Endothelial cell of umbilical vein (primary cell): ENCODE measurements at regions not wholly inside any gene's neighbourhood (a gene's known extent, or its start where the extent isn't known, plus 50 kb on each side); places are given as distances from the start of the nearest gene placed in this dataset.
A peak's percentile ranks its signal among the peaks of the same experiment; 100 is the strongest.

ENCODE experiments used
- BruUV-seq: library from RNA; stranded (reverse); fragments of 400-500 nt; replicated peaks from 2 replicates; lab custom pipeline; 2021; lab: Mats Ljungman, UMichigan
- CTCF ChIA-PET: fragments of 300-600, 350-600 bp; sonication (Branson Sonifier 250); formaldehyde crosslinking; loops from one replicate; lab custom pipeline; 2021; ENCODE audit warnings: antibody characterized with exemption, inconsistent platforms; lab: Charles Lee
- POLR2A ChIA-PET: fragments of 300-600, 350-600 bp; sonication (Branson Sonifier 250); formaldehyde crosslinking; loops from one replicate; lab custom pipeline; 2021; ENCODE audit warnings: antibody characterized with exemption, inconsistent platforms; lab: Charles Lee
- DNase-seq: peaks from one replicate; pipeline ENCODE4 v3.0.0-alpha.2; 2011; ENCODE audit warnings: low read depth, low spot score
- FAIRE-seq: peaks from 2 replicates; lab custom pipeline; 2011; peaks lifted over from hg19 to GRCh38; lab: Jason Lieb, UNC
- H2AFZ ChIP-seq: 2 replicates; pipeline ENCODE4 v1.6.0; 2012; ENCODE audit warnings: low read depth, low read length, control low read depth, inconsistent platforms
- H3K27ac ChIP-seq: 2 replicates; pipeline ENCODE4 v1.5.1; 2011; ENCODE audit warnings: low read depth, mild to moderate bottlenecking, control low read depth, low read length, moderate library complexity; ENCODE audit not compliant: insufficient read depth
- H3K27me3 ChIP-seq, 2 experiments: 2 replicates each; pipeline versions ENCODE4 v1.6.0 to v1.6.1; 2011; ENCODE audit warnings: low read length in 2 of 2, mixed read lengths in 1 of 2; ENCODE audit not compliant: control insufficient read depth in 2 of 2, insufficient read depth in 2 of 2
- H3K36me3 ChIP-seq, 2 experiments: 2 replicates in 1 of 2; 3 replicates in 1 of 2; pipeline ENCODE4 v1.5.1; 2011; ENCODE audit warnings: low read length in 2 of 2, mild to moderate bottlenecking in 1 of 2, moderate library complexity in 1 of 2; ENCODE audit not compliant: control insufficient read depth in 2 of 2, insufficient read depth in 2 of 2; ENCODE audit errors: extremely low read depth in 1 of 2
- H3K4me1 ChIP-seq: 3 replicates; pipeline ENCODE4 v1.5.1; 2011; ENCODE audit warnings: mild to moderate bottlenecking, low read length; ENCODE audit not compliant: control insufficient read depth, insufficient read depth; ENCODE audit errors: extremely low read depth
- H3K4me2 ChIP-seq: 2 replicates; pipeline ENCODE4 v1.6.1; 2011; ENCODE audit warnings: low read length, control low read depth, mixed read lengths; ENCODE audit not compliant: insufficient read depth
- H3K4me3 ChIP-seq, 3 experiments: fragments of 200-600 bp in 1 of 3; sonication (generic), shearing (Covaris generic) in 1 of 3; replicated peaks in 1 of 3; 2 replicates each; pipeline ENCODE4 v1.5.1; 2011 to 2016; ENCODE audit warnings: control low read depth in 3 of 3, low read length in 3 of 3, mild to moderate bottlenecking in 2 of 3, inconsistent platforms in 1 of 3, low read depth in 1 of 3, moderate library complexity in 1 of 3; ENCODE audit not compliant: insufficient read depth in 1 of 3
- H3K79me2 ChIP-seq: 2 replicates; pipeline ENCODE4 v1.6.0; 2012; ENCODE audit warnings: low read length, inconsistent platforms; ENCODE audit not compliant: control insufficient read depth, insufficient read depth
- H3K9ac ChIP-seq: replicated peaks from 2 replicates; pipeline ENCODE3; 2011; ENCODE audit warnings: low read length, control low read depth; ENCODE audit not compliant: insufficient read depth; ENCODE audit errors: extremely low read depth
- H3K9me1 ChIP-seq: replicated peaks from 3 replicates; pipeline ENCODE4 v1.6.0; 2011; ENCODE audit warnings: mild to moderate bottlenecking, low read length; ENCODE audit not compliant: control insufficient read depth, insufficient read depth; ENCODE audit errors: extremely low read depth
- H3K9me3 ChIP-seq: replicated peaks from 2 replicates; pipeline ENCODE4 v1.5.1; 2012; ENCODE audit warnings: low read length, inconsistent platforms; ENCODE audit not compliant: control insufficient read depth, insufficient read depth
- H4K20me1 ChIP-seq: replicated peaks from 2 replicates; pipeline ENCODE3; 2011; ENCODE audit warnings: mild to moderate bottlenecking, low read length; ENCODE audit not compliant: control insufficient read depth, insufficient read depth; ENCODE audit errors: extremely low read depth
- EZH2 ChIP-seq: IDR thresholded peaks from 2 replicates; pipeline ENCODE4 v1.6.1; 2012; ENCODE audit warnings: borderline replicate concordance, low read depth, mild to moderate bottlenecking, moderate library complexity, low read length, inconsistent platforms; ENCODE audit not compliant: severe bottlenecking
- FOS ChIP-seq: IDR thresholded peaks from 2 replicates; pipeline ENCODE4 v1.6.1; 2011; ENCODE audit warnings: mild to moderate bottlenecking, low read length, moderate library complexity, borderline replicate concordance; ENCODE audit not compliant: insufficient read depth
- GATA2 ChIP-seq: IDR thresholded peaks from 2 replicates; pipeline ENCODE4 v1.7.0; 2011; ENCODE audit warnings: low read depth, mild to moderate bottlenecking, moderate library complexity, mixed read lengths, low read length; ENCODE audit not compliant: insufficient read length, insufficient read depth
- JUN ChIP-seq: IDR thresholded peaks from 2 replicates; pipeline ENCODE4 v1.6.1; 2011; ENCODE audit warnings: borderline replicate concordance, low read depth; ENCODE audit not compliant: insufficient read length, insufficient read depth
- MAX ChIP-seq: IDR thresholded peaks from 2 replicates; pipeline ENCODE4 v1.6.1; 2011; ENCODE audit not compliant: insufficient read depth, insufficient read length
- MYC ChIP-seq: IDR thresholded peaks from one replicate; pipeline ENCODE4 v1.6.1; 2011; ENCODE audit warnings: mild to moderate bottlenecking, low read depth, low read length
- POLR2A ChIP-seq: IDR thresholded peaks from 2 replicates; pipeline ENCODE4 v1.6.1; 2012; ENCODE audit warnings: low read depth, mild to moderate bottlenecking, control low read depth, low read length
- POLR2AphosphoS5 ChIP-seq: IDR thresholded peaks from 2 replicates; pipeline ENCODE4 v1.6.1; 2012; ENCODE audit warnings: low read depth, mild to moderate bottlenecking, control low read depth, low read length, moderate library complexity; ENCODE audit not compliant: insufficient read depth
- dilution Hi-C: fragments of 300-500 bp; cut with MboI; formaldehyde crosslinking; loops from one replicate; pipeline ENCODE4 v1.15.0; 2019; ENCODE audit warnings: low sequenced_read_pairs; ENCODE audit not compliant: extremely low pct_ligation_motif_present
- intact Hi-C: fragments of 100-400 bp; cut with micrococcal nuclease; formaldehyde crosslinking; loops from one replicate; pipeline ENCODE4 v1.10.0; 2022
- TF ChIP-seq, protein P1 (sequence below), 2 donors: IDR thresholded peaks; 1 replicate in 1 of 2; 2 replicates in 1 of 2; pipeline ENCODE4 v1.5.1; 2011; ENCODE audit warnings: low read length in 2 of 2, mild to moderate bottlenecking in 2 of 2, moderate library complexity in 2 of 2, control low read depth in 1 of 2, inconsistent platforms in 1 of 2, low read depth in 1 of 2; ENCODE audit not compliant: insufficient read depth in 1 of 2; ENCODE audit errors: extremely low read depth in 1 of 2

GRCh38 chr14:30251557-30252100, 307.3 kb upstream of the G2E3 start:
- no peak for TF ChIP-seq POLR2A
- no peak for TF ChIP-seq MAX
- no peak for TF ChIP-seq POLR2AphosphoS5
- no peak for TF ChIP-seq MYC
- no TSS peak for BruUV-seq
- Histone ChIP-seq H2AFZ (no peak overlapping the region), H3K9ac (no peak overlapping the region), H3K79me2 (no peaks in the 10 kb centered on the region), H3K9me3 (no peaks in the 10 kb centered on the region), H3K27me3 (peaks cover 0 to 3% of the 10 kb centered on the region in 2 experiments), H3K27ac (no peak overlapping the region), H3K4me2 (no peak overlapping the region), H3K9me1 (no peaks in the 10 kb centered on the region), H4K20me1 (no peaks in the 10 kb centered on the region), H3K4me1 (no peaks in the 10 kb centered on the region), H3K4me3 (no peak overlapping the region), H3K36me3 (no peaks in the 10 kb centered on the region)
- ChIA-PET POLR2A (no interaction called here), CTCF (interaction anchor here (1.4 to 4.5 kb wide), 3 partner anchors 19 to 38 kb away, joined by 4 to 21 read pairs (median 4); no protein-coding TSS in a partner anchor)
- no peak for FAIRE-seq
- dilution Hi-C loops: no loop called here
- DNase-seq: peak; percentile 13
- intact Hi-C loops: no loop called here

- dilution Hi-C loops: no loop called here
- DNase-seq (no peak), FAIRE-seq (no peak)
- intact Hi-C loops: no loop called here
- no peak overlapping the region for H2AFZ ChIP-seq
- H3K4me1 ChIP-seq: no peaks in the 10 kb centered on the region
- H4K20me1 ChIP-seq: no peaks in the 10 kb centered on the region
- H3K4me3 ChIP-seq: no peak overlapping the region
- POLR2A ChIA-PET: no interaction called here
- H3K79me2 ChIP-seq: no peaks in the 10 kb centered on the region
- peaks cover 0 to 3% of the 10 kb centered on the region in 2 experiments for H3K27me3 ChIP-seq
- TF ChIP-seq JUN (no peak), POLR2AphosphoS5 (no peak), GATA2 (no peak), POLR2A (no peak), FOS (no peak), EZH2 (no peak), MYC (no peak), MAX (no peak)
- TF ChIP-seq, protein P1, sequence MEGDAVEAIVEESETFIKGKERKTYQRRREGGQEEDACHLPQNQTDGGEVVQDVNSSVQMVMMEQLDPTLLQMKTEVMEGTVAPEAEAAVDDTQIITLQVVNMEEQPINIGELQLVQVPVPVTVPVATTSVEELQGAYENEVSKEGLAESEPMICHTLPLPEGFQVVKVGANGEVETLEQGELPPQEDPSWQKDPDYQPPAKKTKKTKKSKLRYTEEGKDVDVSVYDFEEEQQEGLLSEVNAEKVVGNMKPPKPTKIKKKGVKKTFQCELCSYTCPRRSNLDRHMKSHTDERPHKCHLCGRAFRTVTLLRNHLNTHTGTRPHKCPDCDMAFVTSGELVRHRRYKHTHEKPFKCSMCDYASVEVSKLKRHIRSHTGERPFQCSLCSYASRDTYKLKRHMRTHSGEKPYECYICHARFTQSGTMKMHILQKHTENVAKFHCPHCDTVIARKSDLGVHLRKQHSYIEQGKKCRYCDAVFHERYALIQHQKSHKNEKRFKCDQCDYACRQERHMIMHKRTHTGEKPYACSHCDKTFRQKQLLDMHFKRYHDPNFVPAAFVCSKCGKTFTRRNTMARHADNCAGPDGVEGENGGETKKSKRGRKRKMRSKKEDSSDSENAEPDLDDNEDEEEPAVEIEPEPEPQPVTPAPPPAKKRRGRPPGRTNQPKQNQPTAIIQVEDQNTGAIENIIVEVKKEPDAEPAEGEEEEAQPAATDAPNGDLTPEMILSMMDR (IDR thresholded peaks at IDR 0.05; ENCODE audit: extremely low read depth in 1 of 2, insufficient read depth in 1 of 2, low read depth in 1 of 2, low read length in 2 of 2): no peak
- H3K36me3 ChIP-seq: no peaks in the 10 kb centered on the region
- BruUV-seq: no TSS peak
- H3K4me2 ChIP-seq: no peak overlapping the region
- no peak overlapping the region for H3K27ac ChIP-seq
- CTCF ChIA-PET: interaction anchor here (1.4 to 4.5 kb wide), 3 partner anchors 19 to 38 kb away, joined by 4 to 21 read pairs (median 4); no protein-coding TSS in a partner anchor
- no peaks in the 10 kb centered on the region for H3K9me1 ChIP-seq
- H3K9ac ChIP-seq: no peak overlapping the region
- no peaks in the 10 kb centered on the region for H3K9me3 ChIP-seq
Measured at GRCh38 chr14:30252151-30252550, 306.8 kb upstream of the G2E3 start.
